Testis (tissue), 2 donors: ENCODE measurements at regions not wholly inside any gene's neighbourhood (a gene's known extent, or its start where the extent isn't known, plus 50 kb on each side); places are given as distances from the start of the nearest gene placed in this dataset.

Experiments used
- DNase-seq: peaks from one replicate; pipeline ENCODE4 v3.0.0-alpha.2; 2019
- H3K27ac ChIP-seq, 2 donors: fragments of 200-600 bp; sonication (generic); one replicate each; pipeline ENCODE4 v1.5.1; 2019
- H3K27me3 ChIP-seq: fragments of 200-600 bp; sonication (generic); one replicate; pipeline ENCODE4 v1.5.1; 2019
- H3K36me3 ChIP-seq: fragments of 200-600 bp; sonication (generic); one replicate; pipeline ENCODE4 v1.5.1; 2017; ENCODE audit warnings: low read depth; ENCODE audit errors: missing control alignments
- H3K4me1 ChIP-seq: fragments of 200-600 bp; sonication (generic); one replicate; pipeline ENCODE4 v1.5.1; 2019
- H3K4me3 ChIP-seq, 2 donors: fragments of 200-600 bp; sonication (generic); one replicate each; pipeline ENCODE4 v1.5.1; 2017 to 2019
- H3K9me3 ChIP-seq: fragments of 200-600 bp; sonication (generic); one replicate; pipeline ENCODE4 v1.5.1; 2017
- CTCF ChIP-seq, 3 experiments: fragments of 450-650 bp in 2 of 3; fragments of 200-600 bp in 1 of 3; sonication (generic) in 1 of 3; IDR thresholded peaks; one replicate each; pipeline ENCODE4 v1.5.1; 2016 to 2019; ENCODE audit warnings: antibody characterized with exemption in 3 of 3, mild to moderate bottlenecking in 2 of 3, moderate library complexity in 1 of 3
- POLR2A ChIP-seq: fragments of 450-650 bp; IDR thresholded peaks from one replicate; pipeline ENCODE4 v1.6.1; 2017; ENCODE audit warnings: antibody characterized with exemption, mild to moderate bottlenecking, moderate library complexity
- WGBS, 2 donors: methylation state at CpG; one replicate each; pipeline ENCODE4 v1.1.5; 2018; 5-methylcytosine and 5-hydroxymethylcytosine counted together
- intact Hi-C: fragments of 100-400 bp; cut with DNase I; formaldehyde crosslinking; loops from one replicate; pipeline ENCODE4 v1.15.1; 2023; ENCODE audit warnings: low total_unique reads

GRCh38 chr3:36600404-36600803, 163.9 kb downstream of the DCLK3 start:
- WGBS, 2 donors: 84 to 85% methylated on average over 3 of the region's 3 CpGs

More at GRCh38 chr3:36600404-36600803, 163.9 kb downstream of the DCLK3 start:
- DNase-seq: no peak
- intact Hi-C loops: no loop called here
- TF ChIP-seq POLR2A (no peak), CTCF (IDR thresholded peaks at IDR 0.05) (no peak)
- H3K27me3 ChIP-seq: no peaks in the 10 kb centered on the region
- no peak overlapping the region for H3K4me3 ChIP-seq
- H3K4me1 ChIP-seq: no peaks in the 10 kb centered on the region
- H3K27ac ChIP-seq: no peak overlapping the region
- no peaks in the 10 kb centered on the region for H3K36me3 ChIP-seq
- H3K9me3 ChIP-seq: no peaks in the 10 kb centered on the region
